HG02588 (cell line): ENCODE measurements at regions not wholly inside any gene's neighbourhood (a gene's known extent, or its start where the extent isn't known, plus 50 kb on each side); places are given as distances from the start of the nearest gene placed in this dataset.

Experiments used
- ATAC-seq: cut with Tn5 transposase; IDR thresholded peaks from one replicate; pipeline ENCODE4 v1.9.1; 2021; ENCODE audit warnings: mild to moderate bottlenecking, moderate library complexity; ENCODE audit not compliant: unreplicated experiment

DNA sequence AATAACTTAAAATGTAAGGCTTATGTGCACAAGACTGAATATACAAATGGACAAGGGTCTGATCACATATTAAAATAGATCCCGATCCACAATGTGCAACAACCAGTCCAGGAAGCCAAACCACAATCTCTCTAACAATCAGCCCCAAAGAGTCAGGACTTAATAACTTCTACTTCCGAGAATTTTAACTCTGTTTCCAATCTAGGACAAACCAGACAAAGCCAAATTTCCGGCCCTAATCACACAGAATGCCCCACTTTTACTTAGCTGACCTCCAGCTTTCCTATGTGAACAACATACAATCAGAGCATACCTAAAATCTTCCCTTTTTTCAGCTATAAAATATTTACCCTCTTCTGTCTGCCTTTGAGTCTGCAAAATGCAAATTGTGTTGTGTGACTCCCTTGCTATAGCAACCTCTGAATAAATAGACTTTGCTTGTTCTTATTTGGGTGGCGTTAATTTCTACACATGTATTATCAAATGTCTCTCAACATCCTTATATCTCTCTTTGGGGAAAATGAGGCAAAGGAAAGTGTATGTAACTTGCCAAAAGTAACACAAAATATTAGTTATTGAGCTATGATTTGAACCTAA, 381.9 kb upstream of the MC4R start:
- ATAC-seq = no peak

- ATAC-seq = no peak
These were observed 382.6 kb upstream of the MC4R start for GRCh38 chr18:60755134-60755533.

DNA sequence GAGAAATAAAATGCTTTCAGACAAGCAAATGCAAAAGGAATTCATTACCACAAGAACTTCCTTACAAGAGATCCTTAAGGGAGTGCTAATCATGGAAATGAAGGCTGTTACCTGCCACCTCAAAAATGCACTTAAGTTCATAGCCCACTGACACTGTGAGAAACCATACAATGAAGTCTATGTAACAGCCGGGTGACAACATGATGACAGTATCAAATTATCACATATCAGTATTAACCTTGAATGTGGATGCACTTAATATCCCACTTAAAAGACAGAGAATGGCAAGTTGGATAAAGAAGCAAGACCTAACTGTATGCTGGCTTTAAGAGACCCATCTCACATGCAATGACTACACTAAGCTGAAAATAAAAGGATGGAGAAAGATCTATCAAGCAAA, 403.4 kb upstream of the MC4R start:
- no peak for ATAC-seq

DNA sequence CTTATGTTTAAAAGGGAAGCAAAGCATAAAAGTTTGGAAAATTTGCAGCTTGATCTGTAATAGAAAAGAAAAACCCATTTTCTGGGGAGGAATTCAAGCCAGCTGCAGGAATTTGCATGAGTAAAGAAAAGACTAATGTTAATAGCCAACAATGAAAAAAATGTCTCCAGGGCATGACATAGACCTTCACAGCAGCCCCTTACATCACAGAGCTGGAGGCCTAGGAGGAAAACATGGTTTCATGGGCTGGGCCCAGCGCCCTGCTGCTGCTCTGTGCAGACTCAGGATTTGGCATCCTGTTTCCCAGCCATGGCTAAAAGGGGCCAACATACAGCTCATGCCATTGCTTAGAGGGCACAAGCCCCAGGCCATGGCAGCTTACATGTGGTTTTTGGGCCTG, 411.6 kb upstream of the MC4R start:
- ATAC-seq = no peak

DNA sequence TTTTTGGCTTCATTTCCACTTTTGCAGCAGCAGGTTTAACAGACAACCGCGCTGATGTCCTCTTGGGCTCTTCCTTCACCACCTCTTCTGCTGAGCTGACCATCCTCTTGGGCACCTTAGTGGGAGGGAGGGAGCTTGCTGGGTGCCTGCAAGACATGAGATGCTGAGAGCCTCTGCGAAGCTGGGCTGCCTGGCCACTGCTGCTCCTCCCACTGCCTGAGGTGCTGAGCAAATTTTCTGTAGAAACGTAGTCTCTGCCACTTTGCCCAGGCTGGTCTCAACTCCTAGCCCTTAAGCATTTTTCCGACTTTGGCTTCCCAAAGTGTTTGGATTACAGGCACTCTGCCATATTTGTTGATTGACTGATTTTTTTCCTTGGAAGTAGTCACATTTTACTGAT, 422.2 kb upstream of the MC4R start:
- ATAC-seq = no peak

GRCh38 chr18:60804415-60804814, 431.8 kb upstream of the MC4R start:
- ATAC-seq = no peak

GRCh38 chr18:60809937-60810336, 437.4 kb upstream of the MC4R start:
- no peak for ATAC-seq

GRCh38 chr18:60812921-60813320, 440.3 kb upstream of the MC4R start:
- no peak for ATAC-seq

DNA sequence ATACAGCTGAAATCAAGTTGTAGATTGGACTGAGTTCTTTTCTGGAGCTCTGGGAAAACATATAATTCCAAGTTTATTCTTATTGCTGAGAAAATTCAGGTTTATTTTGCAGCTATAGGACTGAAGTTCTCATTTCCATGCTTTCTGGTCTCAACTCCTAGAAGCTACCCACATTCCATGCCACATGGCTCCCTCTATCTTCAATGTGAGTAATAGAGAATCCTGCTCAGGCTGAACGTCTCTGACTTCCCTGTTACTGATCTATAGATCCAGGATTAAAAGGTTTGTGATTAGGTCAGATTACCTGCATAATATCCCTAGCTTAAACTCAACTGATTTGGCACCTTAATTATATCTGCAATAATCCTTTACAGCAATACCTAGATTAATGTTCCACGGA, 453.8 kb upstream of the MC4R start:
- no peak for ATAC-seq

DNA sequence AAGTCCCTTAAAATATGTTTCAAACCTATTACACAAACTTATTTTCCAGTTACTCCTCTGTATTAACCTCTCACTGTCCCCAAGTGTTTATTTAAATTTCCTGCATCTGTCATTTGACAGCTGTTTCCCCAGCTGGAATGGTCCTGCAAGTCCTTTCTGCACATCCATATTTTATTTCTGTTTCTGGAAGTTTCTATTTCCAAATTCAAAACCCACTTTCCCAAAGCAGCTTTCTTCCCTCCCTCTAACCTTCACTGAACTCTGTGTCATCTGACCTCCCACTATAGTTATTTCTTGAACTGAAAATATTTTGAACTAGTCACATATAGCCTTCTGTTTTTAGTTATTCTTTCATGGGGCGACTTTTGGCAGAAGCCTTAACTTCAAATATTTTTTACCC, 459.4 kb upstream of the MC4R start:
- ATAC-seq = no peak

DNA sequence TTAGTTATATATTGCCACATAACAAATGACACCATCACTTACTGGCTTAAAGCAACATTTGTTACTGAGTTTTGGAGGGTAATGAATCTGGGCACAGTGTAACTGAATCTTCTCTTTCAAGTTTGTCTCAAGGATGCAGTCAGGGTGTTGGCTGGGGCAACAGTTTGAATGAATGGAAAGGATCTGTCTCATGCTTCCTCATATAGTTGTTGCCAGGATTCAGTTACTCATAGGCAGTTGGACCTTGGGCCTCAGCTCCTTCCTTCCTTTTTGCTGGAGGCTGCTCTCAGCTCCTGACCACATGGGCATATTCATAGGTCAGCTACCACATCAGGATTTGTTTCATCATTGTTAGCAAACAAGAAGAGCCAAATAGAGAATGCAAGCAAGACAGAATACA, 466.1 kb upstream of the MC4R start:
- no peak for ATAC-seq

DNA sequence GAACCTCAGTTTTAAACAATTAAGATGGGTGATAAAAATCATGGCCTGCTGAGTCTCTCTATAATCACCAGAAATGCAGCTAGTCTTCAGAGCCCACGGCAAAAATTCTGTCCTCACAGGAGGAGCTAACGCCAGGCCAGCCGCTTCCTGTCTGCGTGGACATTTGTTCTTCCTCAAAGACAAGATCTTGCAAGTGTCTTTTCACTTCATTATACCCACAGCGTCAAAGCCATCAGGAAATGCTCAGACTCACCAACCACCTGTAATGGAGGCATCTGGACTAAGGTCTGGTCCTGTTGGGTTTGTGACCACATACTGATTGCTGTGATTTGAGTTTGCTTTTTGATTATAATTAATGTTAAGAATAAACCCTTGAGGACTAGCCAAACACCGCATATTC, 473.8 kb upstream of the MC4R start:
- ATAC-seq = no peak

DNA sequence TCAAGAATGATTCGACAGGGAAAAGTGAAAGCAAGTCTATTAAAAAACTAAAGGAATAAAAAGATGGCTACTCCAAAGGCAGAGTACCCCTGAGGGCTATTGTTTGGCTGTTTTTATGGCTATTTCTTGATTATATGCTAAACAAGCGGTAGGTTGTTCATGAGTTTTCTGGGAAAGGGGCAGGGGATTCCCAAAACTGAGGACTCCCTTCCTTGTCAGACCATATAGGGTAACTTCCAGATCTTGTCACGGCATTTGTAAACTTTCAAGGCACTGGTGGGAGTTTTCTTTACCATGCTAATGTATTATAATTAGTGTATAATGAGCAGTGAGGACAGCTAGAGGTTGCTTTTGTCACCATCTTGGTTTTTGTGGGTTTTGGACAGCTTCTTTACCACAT, 474.9 kb upstream of the MC4R start:
- no peak for ATAC-seq

GRCh38 chr18:60861575-60861974, 471.7 kb upstream of the CDH20 start:
- no peak for ATAC-seq

- no peak for ATAC-seq
These were observed 470.2 kb upstream of the CDH20 start for GRCh38 chr18:60862988-60863387.

DNA sequence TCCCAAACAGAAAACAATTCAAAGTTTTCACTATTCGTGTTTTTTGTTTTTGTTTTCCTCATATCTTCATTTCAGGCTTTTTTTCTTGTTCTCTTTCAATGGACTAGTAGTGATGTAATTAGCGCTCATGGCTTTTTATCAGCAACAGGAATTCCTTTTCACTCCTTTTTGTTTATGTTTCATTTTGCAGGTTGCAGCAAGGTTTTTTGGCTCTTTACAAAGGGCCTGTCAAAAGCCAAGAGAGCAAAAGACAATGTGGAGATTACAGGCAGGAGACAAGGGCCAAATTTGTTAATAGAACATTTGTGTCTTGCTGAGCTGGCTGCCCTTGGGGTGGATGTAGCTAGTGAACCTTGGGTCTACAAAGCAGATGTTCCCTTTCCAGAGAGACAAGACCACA, 467.4 kb upstream of the CDH20 start:
- no peak for ATAC-seq

- ATAC-seq = no peak
These were observed 462.7 kb upstream of the CDH20 start for GRCh38 chr18:60870261-60871153.

GRCh38 chr18:60872434-60872833, 460.8 kb upstream of the CDH20 start:
- no peak for ATAC-seq

DNA sequence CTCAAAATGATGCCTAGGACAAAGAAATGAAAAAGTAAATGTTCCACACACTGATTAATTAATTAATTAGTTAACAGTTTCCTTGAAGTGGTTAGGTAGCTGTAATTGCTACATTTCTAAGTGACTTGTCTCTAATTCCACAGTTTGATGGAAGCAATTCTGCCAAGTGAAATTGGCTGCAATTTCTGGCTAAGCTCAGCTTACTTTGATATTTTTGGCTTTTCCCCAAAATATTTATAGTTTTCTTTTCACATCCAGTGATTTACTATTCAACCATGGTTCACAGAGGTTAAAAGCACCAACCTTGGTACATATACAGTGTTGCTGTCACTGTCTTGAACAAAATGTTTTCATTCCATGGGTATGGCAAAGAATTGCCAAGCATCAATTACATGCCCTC, 459.5 kb upstream of the CDH20 start:
- ATAC-seq = no peak

- no peak for ATAC-seq
These were observed 457.2 kb upstream of the CDH20 start for GRCh38 chr18:60875957-60876507.

DNA sequence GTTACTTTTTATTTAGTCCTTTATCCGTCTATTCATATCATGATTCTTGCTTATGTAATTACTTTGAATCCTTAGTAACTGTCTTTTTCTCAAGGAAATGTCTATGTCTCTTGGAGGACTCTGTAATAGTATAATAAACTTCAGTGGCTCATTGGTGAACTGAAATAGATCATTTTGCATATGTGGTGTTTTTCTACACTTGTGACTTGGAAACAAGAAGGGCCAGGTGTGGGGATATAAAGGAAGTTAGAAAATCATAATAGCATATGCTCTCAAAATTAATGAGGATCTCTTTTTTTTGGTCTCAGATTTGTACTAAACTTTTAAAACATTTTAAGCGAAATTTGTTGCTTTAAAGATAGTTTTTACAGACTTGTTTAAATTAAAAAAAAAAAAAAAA, 453.0 kb upstream of the CDH20 start:
- ATAC-seq = no peak

- ATAC-seq = no peak
These were observed 449.6 kb upstream of the CDH20 start for GRCh38 chr18:60883587-60883986.
